ENCODE measurements at regions not wholly inside any gene's neighbourhood (a gene's known extent, or its start where the extent isn't known, plus 50 kb on each side); places are given as distances from the start of the nearest gene placed in this dataset.

DNA sequence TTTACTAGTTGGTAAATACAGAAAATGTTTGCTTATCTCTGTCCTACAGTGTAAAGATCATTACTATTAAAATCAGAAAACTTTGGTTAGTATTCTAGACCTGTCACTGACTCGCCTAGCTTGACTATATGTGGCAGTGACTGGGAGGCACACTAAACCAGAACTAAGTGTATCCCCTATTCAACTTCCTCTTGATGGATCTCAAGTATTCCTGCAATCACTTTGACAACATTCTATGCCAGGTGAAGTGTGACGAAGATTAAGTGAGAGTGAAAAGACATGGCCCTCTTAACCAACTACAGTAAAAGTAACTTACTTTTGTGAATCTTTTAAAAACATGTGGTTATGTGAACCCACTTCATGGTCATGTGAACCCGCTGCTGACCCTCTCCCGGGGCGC, 223.0 kb upstream of the ADAMTS5 start:
- TF ChIP-seq, protein P1, sequence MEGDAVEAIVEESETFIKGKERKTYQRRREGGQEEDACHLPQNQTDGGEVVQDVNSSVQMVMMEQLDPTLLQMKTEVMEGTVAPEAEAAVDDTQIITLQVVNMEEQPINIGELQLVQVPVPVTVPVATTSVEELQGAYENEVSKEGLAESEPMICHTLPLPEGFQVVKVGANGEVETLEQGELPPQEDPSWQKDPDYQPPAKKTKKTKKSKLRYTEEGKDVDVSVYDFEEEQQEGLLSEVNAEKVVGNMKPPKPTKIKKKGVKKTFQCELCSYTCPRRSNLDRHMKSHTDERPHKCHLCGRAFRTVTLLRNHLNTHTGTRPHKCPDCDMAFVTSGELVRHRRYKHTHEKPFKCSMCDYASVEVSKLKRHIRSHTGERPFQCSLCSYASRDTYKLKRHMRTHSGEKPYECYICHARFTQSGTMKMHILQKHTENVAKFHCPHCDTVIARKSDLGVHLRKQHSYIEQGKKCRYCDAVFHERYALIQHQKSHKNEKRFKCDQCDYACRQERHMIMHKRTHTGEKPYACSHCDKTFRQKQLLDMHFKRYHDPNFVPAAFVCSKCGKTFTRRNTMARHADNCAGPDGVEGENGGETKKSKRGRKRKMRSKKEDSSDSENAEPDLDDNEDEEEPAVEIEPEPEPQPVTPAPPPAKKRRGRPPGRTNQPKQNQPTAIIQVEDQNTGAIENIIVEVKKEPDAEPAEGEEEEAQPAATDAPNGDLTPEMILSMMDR (IDR thresholded peaks at IDR 0.05), result no peak
- no peak for TF ChIP-seq POLR2A (IDR thresholded peaks at IDR 0.05)
